WTC11 (cell line): ENCODE measurements at regions not wholly inside any gene's neighbourhood (a gene's known extent, or its start where the extent isn't known, plus 50 kb on each side); places are given as distances from the start of the nearest gene placed in this dataset.

Source experiments
- CREB1 ChIP-seq: sonication (generic); formaldehyde crosslinking; IDR thresholded peaks from 2 replicates; pipeline ENCODE4 v1.8.0; 2023; ENCODE audit warnings: mild to moderate bottlenecking, missing genetic modification reagents
- NR2C2 ChIP-seq: sonication (generic); formaldehyde crosslinking; IDR thresholded peaks from 2 replicates; pipeline ENCODE4 v1.8.0; 2022; ENCODE audit warnings: mild to moderate bottlenecking, missing genetic modification reagents
- TF ChIP-seq, protein P1 (sequence below): sonication (generic); formaldehyde crosslinking; IDR thresholded peaks from 2 replicates; pipeline ENCODE4 v1.8.0; 2022; ENCODE audit warnings: mild to moderate bottlenecking, missing genetic modification reagents
- TF ChIP-seq, protein P2 (sequence below): fragments of 200-600 bp; IDR thresholded peaks from 2 replicates; pipeline ENCODE4 v1.8.0; 2022; ENCODE audit warnings: antibody characterized with exemption

DNA sequence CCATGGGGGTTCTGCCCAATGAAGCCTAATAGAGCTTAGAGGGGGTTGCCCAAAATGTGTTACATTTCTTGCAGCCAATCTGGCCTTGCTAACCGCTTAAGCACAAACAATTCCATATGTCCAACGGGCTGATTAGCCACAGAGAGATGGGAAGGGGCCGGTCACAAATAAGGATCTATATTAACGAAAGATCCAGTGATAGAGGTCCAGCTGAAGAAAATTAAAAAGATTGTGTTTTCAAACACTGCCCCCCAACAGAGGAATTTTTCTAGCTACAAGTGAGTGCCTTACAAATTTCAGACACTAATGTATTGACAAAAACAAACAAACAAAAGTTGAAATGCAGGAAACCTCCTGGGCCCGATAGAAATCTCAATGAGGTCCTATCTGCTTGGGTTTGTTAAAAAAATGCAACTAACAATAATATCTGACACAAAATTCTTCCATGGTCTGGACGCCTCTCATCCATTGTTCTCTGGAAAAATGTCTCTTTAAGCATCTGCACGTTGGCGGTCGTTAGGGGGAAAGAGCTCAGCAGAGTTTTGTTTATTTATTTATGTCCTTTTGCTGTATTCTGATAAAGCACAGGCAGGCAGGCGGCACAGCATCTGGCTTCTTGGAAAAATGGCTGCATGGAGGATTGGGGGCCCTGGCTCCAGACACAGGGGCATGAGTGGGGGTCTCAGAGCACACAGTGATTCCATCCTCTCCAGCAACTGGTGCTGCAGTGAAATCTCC is 402.0 kb downstream of the RPS24 start:
- TF ChIP-seq, protein P1, sequence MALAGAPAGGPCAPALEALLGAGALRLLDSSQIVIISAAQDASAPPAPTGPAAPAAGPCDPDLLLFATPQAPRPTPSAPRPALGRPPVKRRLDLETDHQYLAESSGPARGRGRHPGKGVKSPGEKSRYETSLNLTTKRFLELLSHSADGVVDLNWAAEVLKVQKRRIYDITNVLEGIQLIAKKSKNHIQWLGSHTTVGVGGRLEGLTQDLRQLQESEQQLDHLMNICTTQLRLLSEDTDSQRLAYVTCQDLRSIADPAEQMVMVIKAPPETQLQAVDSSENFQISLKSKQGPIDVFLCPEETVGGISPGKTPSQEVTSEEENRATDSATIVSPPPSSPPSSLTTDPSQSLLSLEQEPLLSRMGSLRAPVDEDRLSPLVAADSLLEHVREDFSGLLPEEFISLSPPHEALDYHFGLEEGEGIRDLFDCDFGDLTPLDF (CRISPR knock-in tag): no peak
- TF ChIP-seq NR2C2 (CRISPR knock-in tag) (no peak), CREB1 (CRISPR knock-in tag) (no peak)
- TF ChIP-seq, protein P2, sequence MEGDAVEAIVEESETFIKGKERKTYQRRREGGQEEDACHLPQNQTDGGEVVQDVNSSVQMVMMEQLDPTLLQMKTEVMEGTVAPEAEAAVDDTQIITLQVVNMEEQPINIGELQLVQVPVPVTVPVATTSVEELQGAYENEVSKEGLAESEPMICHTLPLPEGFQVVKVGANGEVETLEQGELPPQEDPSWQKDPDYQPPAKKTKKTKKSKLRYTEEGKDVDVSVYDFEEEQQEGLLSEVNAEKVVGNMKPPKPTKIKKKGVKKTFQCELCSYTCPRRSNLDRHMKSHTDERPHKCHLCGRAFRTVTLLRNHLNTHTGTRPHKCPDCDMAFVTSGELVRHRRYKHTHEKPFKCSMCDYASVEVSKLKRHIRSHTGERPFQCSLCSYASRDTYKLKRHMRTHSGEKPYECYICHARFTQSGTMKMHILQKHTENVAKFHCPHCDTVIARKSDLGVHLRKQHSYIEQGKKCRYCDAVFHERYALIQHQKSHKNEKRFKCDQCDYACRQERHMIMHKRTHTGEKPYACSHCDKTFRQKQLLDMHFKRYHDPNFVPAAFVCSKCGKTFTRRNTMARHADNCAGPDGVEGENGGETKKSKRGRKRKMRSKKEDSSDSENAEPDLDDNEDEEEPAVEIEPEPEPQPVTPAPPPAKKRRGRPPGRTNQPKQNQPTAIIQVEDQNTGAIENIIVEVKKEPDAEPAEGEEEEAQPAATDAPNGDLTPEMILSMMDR: no peak
